Caco-2 (cell line): ENCODE measurements at regions not wholly inside any gene's neighbourhood (a gene's known extent, or its start where the extent isn't known, plus 50 kb on each side); places are given as distances from the start of the nearest gene placed in this dataset.

Source experiments
- BruUV-seq: library from RNA; stranded (reverse); fragments of 400-500 nt; replicated peaks from 2 replicates; lab custom pipeline; 2021; lab: Mats Ljungman, UMichigan
- CTCF ChIA-PET: fragments of 300-600 bp; sonication (Branson Sonifier 250); formaldehyde crosslinking; loops from one replicate; lab custom pipeline; 2022; ENCODE audit warnings: antibody characterized with exemption; lab: Charles Lee
- POLR2A ChIA-PET: fragments of 300-600 bp; sonication (Branson Sonifier 250); formaldehyde crosslinking; loops from one replicate; lab custom pipeline; 2022; ENCODE audit warnings: antibody characterized with exemption; lab: Charles Lee
- DNase-seq, 2 experiments: peaks; one replicate each; pipeline versions ENCODE4 v3.0.0 to v3.0.0-alpha.2; 2020 to 2022
- H3K27me3 ChIP-seq: replicated peaks from 2 replicates; pipeline ENCODE4 v1.6.0; 2011; ENCODE audit warnings: low read length; ENCODE audit not compliant: control insufficient read depth, insufficient read depth
- H3K36me3 ChIP-seq: 2 replicates; pipeline ENCODE4 v1.5.1; 2011; ENCODE audit warnings: low read length; ENCODE audit not compliant: control insufficient read depth, insufficient read depth
- H3K4me1 ChIP-seq: fragments of 250-450 bp; sonication (Bioruptor Pico); 2 replicates; pipeline ENCODE4 v1.5.1; 2020; ENCODE audit warnings: mild to moderate bottlenecking
- H3K4me3 ChIP-seq: 2 replicates; pipeline ENCODE4 v1.5.1; 2011; ENCODE audit warnings: low read depth, mild to moderate bottlenecking, control low read depth, low read length
- H3K9me3 ChIP-seq: fragments of 250-450 bp; sonication (Bioruptor Pico); 2 replicates; pipeline ENCODE4 v1.5.1; 2020; ENCODE audit warnings: mild to moderate bottlenecking, moderate library complexity
- H3K27ac Mint-ChIP-seq: one replicate; pipeline ENCODE4 v1.8.0; 2022; ENCODE audit warnings: mixed read lengths; ENCODE audit not compliant: unreplicated experiment
- H3K27me3 Mint-ChIP-seq: one replicate; pipeline ENCODE4 v1.8.0; 2022; ENCODE audit warnings: mixed read lengths; ENCODE audit not compliant: insufficient read depth, unreplicated experiment
- H3K36me3 Mint-ChIP-seq: one replicate; pipeline ENCODE4 v1.8.0; 2022; ENCODE audit warnings: mild to moderate bottlenecking, mixed read lengths; ENCODE audit not compliant: insufficient read depth, unreplicated experiment
- H3K4me1 Mint-ChIP-seq: one replicate; pipeline ENCODE4 v1.8.0; 2022; ENCODE audit warnings: low read depth, mixed read lengths; ENCODE audit not compliant: unreplicated experiment
- H3K4me3 Mint-ChIP-seq: one replicate; pipeline ENCODE4 v1.8.0; 2022; ENCODE audit warnings: mild to moderate bottlenecking, moderate library complexity, mixed read lengths; ENCODE audit not compliant: unreplicated experiment
- H3K9me3 Mint-ChIP-seq: one replicate; pipeline ENCODE4 v1.8.0; 2022; ENCODE audit warnings: mixed read lengths; ENCODE audit not compliant: unreplicated experiment
- CTCF ChIP-seq, 2 experiments: fragments of 200-600 bp in 1 of 2; IDR thresholded peaks; 1 replicate in 1 of 2; 2 replicates in 1 of 2; pipeline versions ENCODE4 v1.5.1 to v1.8.0; 2011 to 2022; ENCODE audit warnings: antibody characterized with exemption in 1 of 2, control low read depth in 1 of 2, inconsistent platforms in 1 of 2, low read depth in 1 of 2, low read length in 1 of 2, mild to moderate bottlenecking in 1 of 2, moderate library complexity in 1 of 2; ENCODE audit not compliant: insufficient read depth in 1 of 2, severe bottlenecking in 1 of 2, unreplicated experiment in 1 of 2
- intact Hi-C: fragments of 100-400 bp; cut with micrococcal nuclease; formaldehyde crosslinking; loops from one replicate; pipeline ENCODE4 v1.10.0; 2022; ENCODE audit not compliant: unreplicated experiment

GRCh38 chr9:116098476-116098875 lies 55.1 kb upstream of the PAPPA start:
- Histone ChIP-seq H3K36me3 (no peaks in the 10 kb centered on the region), H3K27me3 (no peaks in the 10 kb centered on the region), H3K4me1 (no peaks in the 10 kb centered on the region), H3K4me3 (no peak overlapping the region), H3K9me3 (no peaks in the 10 kb centered on the region)
- TF ChIP-seq CTCF (IDR thresholded peaks at IDR 0.05; ENCODE audit: insufficient read depth in 1 of 2, low read depth in 1 of 2, low read length in 1 of 2, severe bottlenecking in 1 of 2, unreplicated experiment in 1 of 2): no peak
- POLR2A ChIA-PET: no interaction called here
- Mint-ChIP-seq H3K36me3 (no peaks in the 10 kb centered on the region), H3K4me3 (no peak overlapping the region), H3K27ac (no peak overlapping the region), H3K9me3 (no peaks in the 10 kb centered on the region), H3K27me3 (no peaks in the 10 kb centered on the region), H3K4me1 (no peaks in the 10 kb centered on the region)
- intact Hi-C loops: no loop called here
- CTCF ChIA-PET: no interaction called here
- no peak for DNase-seq
- BruUV-seq: no TSS peak

DNA sequence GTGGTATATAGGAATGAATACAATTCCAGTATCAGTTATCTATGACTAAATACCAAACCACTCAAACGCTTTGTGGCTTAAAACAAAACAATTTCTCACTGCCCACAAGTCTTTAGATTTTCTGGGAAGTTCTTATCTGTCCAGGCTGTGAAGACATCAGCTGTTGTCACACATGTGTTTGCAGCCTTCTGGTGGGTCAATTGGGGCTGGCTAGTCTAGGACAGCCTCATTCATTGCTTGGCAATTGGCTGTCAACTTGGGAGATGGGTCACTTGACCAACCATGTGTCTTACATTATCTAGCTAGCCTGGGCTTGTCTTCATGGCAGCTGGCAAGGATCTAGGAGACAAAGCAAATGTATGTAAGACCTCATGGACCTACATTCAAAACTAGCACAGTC lies 53.8 kb upstream of the PAPPA start:
- no peak overlapping the region for H3K27ac Mint-ChIP-seq
- intact Hi-C loops: no loop called here
- no peaks in the 10 kb centered on the region for H3K4me1 Mint-ChIP-seq
- H3K36me3 ChIP-seq: no peaks in the 10 kb centered on the region
- H3K4me3 ChIP-seq: no peak overlapping the region
- no peaks in the 10 kb centered on the region for H3K9me3 Mint-ChIP-seq
- no peak for TF ChIP-seq CTCF (IDR thresholded peaks at IDR 0.05; ENCODE audit: insufficient read depth in 1 of 2, low read depth in 1 of 2, low read length in 1 of 2, severe bottlenecking in 1 of 2, unreplicated experiment in 1 of 2)
- no peaks in the 10 kb centered on the region for H3K27me3 Mint-ChIP-seq
- no peaks in the 10 kb centered on the region for H3K36me3 Mint-ChIP-seq
- ChIA-PET POLR2A (no interaction called here), CTCF (interaction anchor here (0.6 kb wide), 1 partner anchor 219 kb away, joined by 3 read pairs; no protein-coding TSS in a partner anchor)
- no peaks in the 10 kb centered on the region for H3K9me3 ChIP-seq
- no TSS peak for BruUV-seq
- H3K4me1 ChIP-seq: no peaks in the 10 kb centered on the region
- H3K27me3 ChIP-seq: no peaks in the 10 kb centered on the region
- no peak for DNase-seq
- no peak overlapping the region for H3K4me3 Mint-ChIP-seq

DNA sequence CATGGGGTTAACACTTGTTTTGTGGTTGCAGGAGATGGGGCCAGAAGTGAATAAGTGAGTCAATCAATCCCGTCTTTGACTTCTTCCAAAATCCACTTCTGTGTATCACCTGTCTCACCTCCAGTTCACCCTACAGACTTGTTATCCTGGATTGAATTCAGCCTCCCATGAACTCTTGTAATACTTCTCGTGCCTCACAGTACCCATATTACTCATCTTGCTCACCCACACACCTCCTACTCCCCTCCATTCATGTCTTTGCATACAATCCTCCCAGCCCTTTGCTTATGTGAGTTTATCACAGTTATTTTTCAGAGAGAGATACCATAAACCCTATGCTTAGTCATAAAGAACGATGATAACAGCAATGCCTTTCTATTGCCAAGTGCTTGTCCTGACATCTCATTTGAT lies 52.9 kb upstream of the PAPPA start:
- no peak for DNase-seq
- Histone ChIP-seq H3K4me1 (no peaks in the 10 kb centered on the region), H3K9me3 (no peaks in the 10 kb centered on the region), H3K4me3 (no peak overlapping the region), H3K36me3 (no peaks in the 10 kb centered on the region), H3K27me3 (no peaks in the 10 kb centered on the region)
- BruUV-seq: no TSS peak
- no peak overlapping the region for H3K27ac Mint-ChIP-seq
- no peaks in the 10 kb centered on the region for H3K27me3 Mint-ChIP-seq
- ChIA-PET CTCF (no interaction called here), POLR2A (no interaction called here)
- H3K36me3 Mint-ChIP-seq: no peaks in the 10 kb centered on the region
- no peak overlapping the region for H3K4me3 Mint-ChIP-seq
- no peak for TF ChIP-seq CTCF (IDR thresholded peaks at IDR 0.05; ENCODE audit: insufficient read depth in 1 of 2, low read depth in 1 of 2, low read length in 1 of 2, severe bottlenecking in 1 of 2, unreplicated experiment in 1 of 2)
- H3K9me3 Mint-ChIP-seq: no peaks in the 10 kb centered on the region
- H3K4me1 Mint-ChIP-seq: no peaks in the 10 kb centered on the region
- intact Hi-C loops: no loop called here
